Parathyroid adenoma (tissue), 2 donors: ENCODE measurements at regions not wholly inside any gene's neighbourhood (a gene's known extent, or its start where the extent isn't known, plus 50 kb on each side); places are given as distances from the start of the nearest gene placed in this dataset.

Experiments used
- H2AFZ ChIP-seq: fragments of 300-600 bp; sonication (generic); one replicate; pipeline ENCODE4 v1.7.0; 2017; ENCODE audit warnings: antibody characterized with exemption, mild to moderate bottlenecking
- H3K27ac ChIP-seq: fragments of 300-600 bp; sonication (generic); one replicate; pipeline ENCODE4 v1.7.0; 2017
- H3K27me3 ChIP-seq: fragments of 300-600 bp; sonication (generic); one replicate; pipeline ENCODE4 v1.7.0; 2017; ENCODE audit warnings: low read length; ENCODE audit not compliant: control insufficient read depth, insufficient read depth
- H3K36me3 ChIP-seq: fragments of 300-600 bp; sonication (generic); one replicate; pipeline ENCODE4 v1.7.0; 2017; ENCODE audit warnings: low read length; ENCODE audit not compliant: control insufficient read depth, insufficient read depth
- H3K4me1 ChIP-seq: fragments of 300-600 bp; sonication (generic); one replicate; pipeline ENCODE4 v1.7.0; 2017; ENCODE audit warnings: control low read depth
- H3K4me2 ChIP-seq: fragments of 300-600 bp; sonication (generic); one replicate; pipeline ENCODE4 v1.7.0; 2017; ENCODE audit warnings: low read length
- H3K4me3 ChIP-seq: fragments of 300-600 bp; sonication (generic); one replicate; pipeline ENCODE4 v1.7.0; 2017; ENCODE audit warnings: low read depth, low read length
- H3K79me2 ChIP-seq: fragments of 300-600 bp; sonication (generic); one replicate; pipeline ENCODE4 v1.7.0; 2017; ENCODE audit warnings: control low read depth
- H3K9ac ChIP-seq: fragments of 300-600 bp; sonication (generic); one replicate; pipeline ENCODE4 v1.7.0; 2017; ENCODE audit warnings: mild to moderate bottlenecking
- H3K9me3 ChIP-seq: fragments of 300-600 bp; sonication (generic); one replicate; pipeline ENCODE4 v1.7.0; 2017; ENCODE audit warnings: low read length; ENCODE audit not compliant: control insufficient read depth
- CTCF ChIP-seq: fragments of 300-600 bp; sonication (generic); IDR thresholded peaks from one replicate; pipeline ENCODE4 v1.7.0; 2017; ENCODE audit warnings: antibody characterized with exemption, mild to moderate bottlenecking
- donor health status: primary hyperparathyroidism.

GRCh38 chr13:67821606-67822005 is 591.5 kb upstream of the PCDH9 start:
- TF ChIP-seq CTCF: no peak

GRCh38 chr13:67806796-67807195 is 576.7 kb upstream of the PCDH9 start:
- no peaks in the 10 kb centered on the region for H3K27me3 ChIP-seq
- no peak overlapping the region for H2AFZ ChIP-seq
- H3K79me2 ChIP-seq: no peaks in the 10 kb centered on the region
- no peaks in the 10 kb centered on the region for H3K4me1 ChIP-seq
- no peaks in the 10 kb centered on the region for H3K36me3 ChIP-seq
- no peak overlapping the region for H3K27ac ChIP-seq
- H3K9ac ChIP-seq: no peak overlapping the region
- no peak for TF ChIP-seq CTCF
- no peak overlapping the region for H3K4me3 ChIP-seq
- H3K9me3 ChIP-seq: no peaks in the 10 kb centered on the region
- H3K4me2 ChIP-seq: no peak overlapping the region

More at GRCh38 chr13:67821606-67822005, 591.5 kb upstream of the PCDH9 start:
- H3K4me2 ChIP-seq: no peak overlapping the region
- no peak overlapping the region for H3K4me3 ChIP-seq
- no peak overlapping the region for H3K9ac ChIP-seq
- H3K79me2 ChIP-seq: no peaks in the 10 kb centered on the region
- H3K9me3 ChIP-seq: no peaks in the 10 kb centered on the region
- H3K36me3 ChIP-seq: no peaks in the 10 kb centered on the region
- no peaks in the 10 kb centered on the region for H3K27me3 ChIP-seq
- no peak overlapping the region for H2AFZ ChIP-seq
- H3K27ac ChIP-seq: no peak overlapping the region
- H3K4me1 ChIP-seq: no peaks in the 10 kb centered on the region

GRCh38 chr13:67803118-67803517 is 573.0 kb upstream of the PCDH9 start:
- no peak overlapping the region for H2AFZ ChIP-seq
- no peaks in the 10 kb centered on the region for H3K4me1 ChIP-seq
- H3K79me2 ChIP-seq: no peaks in the 10 kb centered on the region
- no peak for TF ChIP-seq CTCF
- no peaks in the 10 kb centered on the region for H3K9me3 ChIP-seq
- no peak overlapping the region for H3K4me3 ChIP-seq
- no peak overlapping the region for H3K4me2 ChIP-seq
- H3K27me3 ChIP-seq: no peaks in the 10 kb centered on the region
- no peak overlapping the region for H3K27ac ChIP-seq
- H3K9ac ChIP-seq: no peak overlapping the region
- H3K36me3 ChIP-seq: no peaks in the 10 kb centered on the region

GRCh38 chr13:67792151-67792676 is 562.1 kb upstream of the PCDH9 start:
- no peak for TF ChIP-seq CTCF
- H3K9me3 ChIP-seq: no peaks in the 10 kb centered on the region
- no peaks in the 10 kb centered on the region for H3K79me2 ChIP-seq
- no peak overlapping the region for H2AFZ ChIP-seq
- no peak overlapping the region for H3K9ac ChIP-seq
- no peak overlapping the region for H3K4me2 ChIP-seq
- no peaks in the 10 kb centered on the region for H3K4me1 ChIP-seq
- no peak overlapping the region for H3K27ac ChIP-seq
- no peaks in the 10 kb centered on the region for H3K27me3 ChIP-seq
- H3K36me3 ChIP-seq: no peaks in the 10 kb centered on the region
- no peak overlapping the region for H3K4me3 ChIP-seq

- Histone ChIP-seq H3K27ac (no peak overlapping the region), H3K36me3 (no peaks in the 10 kb centered on the region), H3K4me2 (no peak overlapping the region), H3K79me2 (no peaks in the 10 kb centered on the region), H2AFZ (no peak overlapping the region), H3K27me3 (no peaks in the 10 kb centered on the region), H3K9ac (no peak overlapping the region), H3K9me3 (no peaks in the 10 kb centered on the region), H3K4me1 (no peaks in the 10 kb centered on the region), H3K4me3 (no peak overlapping the region)
- no peak for TF ChIP-seq CTCF
Measured at GRCh38 chr13:67791047-67791446, 560.9 kb upstream of the PCDH9 start.
